ENCODE measurements at regions not wholly inside any gene's neighbourhood (a gene's known extent, or its start where the extent isn't known, plus 50 kb on each side); places are given as distances from the start of the nearest gene placed in this dataset.
"Not testable (repeated sequence)": the region's sequence is repeated elsewhere in the genome, so short reads cannot be mapped to it uniquely, and the experiment has no call there.

- DNase-seq (ENCODE audit: low read depth in 2 of 2), result no peak
Measured at GRCh38 chr7:145471883-145472282, 636.0 kb upstream of the TPK1 start.

DNA sequence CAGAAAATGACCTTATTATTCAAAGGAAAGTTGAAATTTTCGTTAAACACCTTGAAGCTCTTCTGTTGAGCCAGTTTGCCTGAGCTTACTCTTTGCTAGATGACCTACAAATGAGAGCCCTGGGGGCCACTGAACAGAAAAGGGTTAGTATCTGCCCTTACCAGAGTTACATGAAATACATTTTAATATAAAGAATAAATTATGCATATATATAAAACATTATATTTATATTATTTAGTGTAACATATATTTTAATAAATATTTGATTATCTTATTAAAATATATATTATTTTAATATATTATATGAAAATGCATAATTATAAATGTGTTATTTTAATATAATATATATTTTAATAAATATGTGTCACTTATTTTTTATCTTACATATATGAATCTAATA is 628.4 kb upstream of the TPK1 start:
- DNase-seq (ENCODE audit: low read depth in 2 of 2), result no peak

DNA sequence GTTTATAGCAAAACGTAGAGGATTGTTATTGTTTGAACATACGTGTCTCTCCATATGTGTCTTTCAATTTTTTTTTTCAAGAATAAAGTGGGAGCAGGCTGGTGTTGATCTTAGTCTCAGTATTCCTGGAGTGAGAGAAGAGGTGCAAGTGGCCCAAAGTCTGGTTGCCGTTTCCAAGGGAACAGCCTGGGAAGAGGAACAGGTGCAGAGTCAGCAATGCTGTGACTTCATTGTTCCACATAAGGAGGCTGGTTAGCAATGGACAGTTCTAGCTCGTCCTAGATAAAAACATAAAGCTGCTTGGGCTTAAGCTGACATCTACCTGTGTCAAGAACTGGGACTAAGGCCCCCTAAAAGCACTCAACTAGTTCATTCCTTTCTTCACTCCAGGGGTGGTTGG is 626.6 kb upstream of the TPK1 start:
- DNase-seq (ENCODE audit: low read depth in 2 of 2), result no peak

DNA sequence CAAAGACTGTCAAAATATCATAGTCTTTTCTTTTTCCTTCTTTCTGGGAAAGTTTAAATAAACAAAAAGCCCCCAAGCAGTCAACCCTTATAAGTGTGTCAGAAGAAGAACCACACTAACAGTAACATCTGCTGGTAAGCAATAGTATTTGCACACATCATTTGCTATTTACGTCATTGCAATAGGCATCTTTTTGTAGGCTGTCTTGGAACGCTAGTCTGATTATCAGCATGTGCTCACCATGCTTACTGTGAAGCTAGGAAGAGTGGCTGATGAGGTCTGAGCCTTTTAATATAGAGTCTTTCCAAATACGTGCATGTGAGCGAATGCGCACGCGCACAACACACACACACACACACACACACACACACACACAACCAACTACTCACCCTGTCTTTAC is 599.0 kb upstream of the TPK1 start:
- peak; percentile 1 to 4 for DNase-seq (ENCODE audit: low read depth in 2 of 2)

GRCh38 chr7:145431834-145432233 is 596.0 kb upstream of the TPK1 start:
- DNase-seq (ENCODE audit: low read depth in 2 of 2), result no peak

- DNase-seq (ENCODE audit: low read depth in 2 of 2), result not testable (repeated sequence)
Measured at GRCh38 chr7:145418481-145418880, 582.6 kb upstream of the TPK1 start.

DNA sequence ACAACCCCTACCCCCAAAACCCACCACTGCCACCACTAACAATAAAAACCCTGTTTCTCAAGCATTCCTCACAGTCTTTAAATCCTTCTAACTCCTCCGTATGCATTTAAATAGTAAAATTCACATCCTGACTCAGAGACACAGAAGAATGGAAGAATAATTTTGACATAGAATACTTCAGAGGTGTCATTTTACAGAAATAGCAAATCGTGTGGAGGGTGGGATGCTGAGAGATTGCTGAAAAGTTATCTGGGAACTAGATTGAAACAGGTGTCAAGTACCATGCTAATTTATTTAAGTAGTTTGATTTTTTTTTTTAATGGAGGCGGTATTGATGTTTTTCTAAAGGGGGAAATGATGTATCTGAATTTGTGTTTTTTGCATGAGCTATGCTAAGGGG is 575.2 kb upstream of the TPK1 start:
- no peak for DNase-seq (ENCODE audit: low read depth in 2 of 2)

GRCh38 chr7:145398758-145399157 is 562.9 kb upstream of the TPK1 start:
- peak; percentile 3 for DNase-seq (ENCODE audit: low read depth in 2 of 2)

- DNase-seq (ENCODE audit: low read depth in 2 of 2), result no peak
Measured at GRCh38 chr7:145394126-145394525, 558.3 kb upstream of the TPK1 start.

DNA sequence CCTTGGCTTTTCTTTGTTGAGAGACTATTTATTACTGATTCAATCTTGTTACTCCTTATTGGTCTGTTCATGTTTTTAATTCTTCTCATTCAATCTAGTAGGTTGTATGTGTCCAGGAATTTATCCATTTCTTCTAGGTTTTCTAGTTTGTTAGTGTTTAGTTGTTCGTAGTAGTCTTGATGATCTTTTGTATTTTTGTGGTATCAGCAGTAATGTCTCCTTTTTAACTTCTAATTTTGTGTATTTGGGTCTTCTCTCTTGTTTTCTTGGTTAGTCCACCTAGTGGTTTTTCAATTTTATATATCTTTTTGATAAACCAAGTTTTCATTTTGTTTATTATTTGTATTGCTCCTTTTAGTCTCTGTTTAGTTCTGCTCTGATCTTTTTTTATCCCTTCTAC is 546.9 kb upstream of the TPK1 start:
- DNase-seq (ENCODE audit: low read depth in 2 of 2), result no peak

DNA sequence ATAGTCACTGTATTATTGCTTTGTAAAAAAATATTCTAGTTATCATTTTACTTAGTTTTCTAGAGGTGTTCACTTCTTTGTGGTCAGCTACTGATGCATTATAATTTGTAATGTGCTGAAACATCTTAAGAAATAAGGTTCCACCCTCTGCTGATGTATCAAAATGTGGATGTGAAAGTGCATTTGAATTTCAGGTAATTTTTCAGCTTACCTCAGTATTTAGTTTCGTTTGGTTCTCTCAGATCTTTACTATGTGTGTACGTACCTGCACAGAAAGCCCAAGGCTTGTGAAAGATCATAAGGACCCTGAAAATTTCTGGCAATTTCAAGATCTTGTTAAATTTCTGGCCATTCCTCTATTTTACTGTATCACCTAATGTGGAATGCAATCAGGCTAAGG is 542.3 kb upstream of the TPK1 start:
- DNase-seq (ENCODE audit: low read depth in 2 of 2), result no peak

- no peak for DNase-seq (ENCODE audit: low read depth in 2 of 2)
Measured at GRCh38 chr7:145360511-145361100, 524.8 kb upstream of the TPK1 start.

GRCh38 chr7:145350334-145350733 is 514.5 kb upstream of the TPK1 start:
- DNase-seq (ENCODE audit: low read depth in 2 of 2), result no peak

DNA sequence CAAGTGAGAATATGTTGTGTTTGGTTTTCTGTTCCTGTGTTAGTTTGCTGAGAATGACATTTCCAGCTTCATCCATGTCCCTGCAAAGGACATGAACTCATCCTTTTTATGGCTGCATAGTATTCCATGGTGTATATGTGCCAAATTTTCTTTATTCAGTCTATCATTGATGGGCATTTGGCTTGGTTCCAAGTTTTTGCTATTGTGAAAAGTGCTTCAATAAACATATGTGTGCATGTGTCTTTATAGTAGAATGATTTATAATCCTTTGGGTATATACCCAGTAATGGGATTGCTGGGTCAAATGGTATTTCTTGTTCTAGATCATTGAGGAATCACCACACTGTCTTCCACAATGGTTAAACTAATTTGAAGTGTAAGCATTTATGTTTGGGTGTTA is 513.6 kb upstream of the TPK1 start:
- not testable (repeated sequence) for DNase-seq (ENCODE audit: low read depth in 2 of 2)

GRCh38 chr7:145347271-145347670 is 511.4 kb upstream of the TPK1 start:
- DNase-seq (ENCODE audit: low read depth in 2 of 2), result no peak

GRCh38 chr7:145339319-145339718 is 503.5 kb upstream of the TPK1 start:
- DNase-seq (ENCODE audit: low read depth in 2 of 2), result no peak

DNA sequence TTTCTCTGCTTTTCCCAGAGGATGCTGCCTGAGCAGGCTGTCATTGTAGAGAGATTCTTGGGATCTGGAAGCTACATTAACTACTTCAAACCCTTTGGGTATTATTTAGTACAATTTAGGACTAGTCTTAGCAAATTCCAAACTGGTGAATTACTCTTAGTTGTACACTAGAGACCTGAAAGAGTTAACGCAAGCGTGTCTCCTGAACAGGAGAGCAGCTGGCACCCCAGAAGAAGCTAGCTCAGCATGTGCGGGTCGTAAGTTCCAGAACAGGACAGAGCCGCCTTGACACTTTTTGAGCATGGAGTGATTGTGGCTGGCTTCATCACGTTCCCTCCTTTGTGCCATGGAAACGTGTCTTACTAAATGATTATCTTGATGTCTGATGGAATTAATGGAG is 495.7 kb upstream of the TPK1 start:
- DNase-seq (ENCODE audit: low read depth in 2 of 2), result no peak

DNA sequence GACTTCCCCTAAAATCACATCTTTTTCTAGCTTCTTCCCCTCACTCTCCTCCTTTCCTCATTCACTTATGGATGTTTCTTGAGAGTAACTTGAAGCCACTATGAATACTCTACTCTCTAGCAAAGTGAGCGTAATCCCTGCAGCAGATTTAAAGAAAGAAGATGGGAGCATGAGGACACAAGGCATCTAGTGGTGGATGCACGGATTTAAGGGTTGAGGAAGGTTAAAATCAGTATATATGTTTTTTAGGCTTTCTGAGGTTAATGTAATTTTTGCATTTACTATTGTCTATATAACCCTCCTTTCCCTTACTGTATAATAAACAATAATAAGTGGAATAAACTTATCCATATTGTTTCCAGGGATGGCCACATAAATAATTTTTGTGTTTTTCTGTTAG is 495.2 kb upstream of the TPK1 start:
- DNase-seq (ENCODE audit: low read depth in 2 of 2), result no peak

GRCh38 chr7:145327646-145328045 is 491.8 kb upstream of the TPK1 start:
- no peak for DNase-seq (ENCODE audit: low read depth in 2 of 2)

GRCh38 chr7:145324081-145324480 is 488.2 kb upstream of the TPK1 start:
- DNase-seq (ENCODE audit: low read depth in 2 of 2), result no peak

GRCh38 chr7:145313551-145313950 is 477.7 kb upstream of the TPK1 start:
- no peak for DNase-seq (ENCODE audit: low read depth in 2 of 2)

DNA sequence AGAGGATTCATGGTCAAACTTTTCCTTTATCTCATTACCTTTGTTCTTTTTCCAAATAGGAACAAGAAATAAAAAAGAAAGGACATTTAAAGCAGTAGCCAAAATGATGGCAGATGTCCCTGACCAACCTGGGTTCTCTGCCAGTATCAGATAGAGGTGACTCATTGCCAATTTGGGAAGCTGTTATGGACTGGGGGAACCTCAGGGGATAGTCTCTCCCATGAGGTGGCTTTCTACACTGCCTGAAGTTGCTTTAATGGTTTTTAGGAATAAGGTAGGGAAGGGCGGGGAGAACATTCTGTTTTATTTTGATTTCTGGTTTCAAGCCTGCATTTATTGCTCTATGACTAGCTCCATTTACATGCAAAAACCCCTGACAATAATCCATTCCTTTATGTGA is 457.9 kb upstream of the TPK1 start:
- DNase-seq (ENCODE audit: low read depth in 2 of 2), result no peak

DNA sequence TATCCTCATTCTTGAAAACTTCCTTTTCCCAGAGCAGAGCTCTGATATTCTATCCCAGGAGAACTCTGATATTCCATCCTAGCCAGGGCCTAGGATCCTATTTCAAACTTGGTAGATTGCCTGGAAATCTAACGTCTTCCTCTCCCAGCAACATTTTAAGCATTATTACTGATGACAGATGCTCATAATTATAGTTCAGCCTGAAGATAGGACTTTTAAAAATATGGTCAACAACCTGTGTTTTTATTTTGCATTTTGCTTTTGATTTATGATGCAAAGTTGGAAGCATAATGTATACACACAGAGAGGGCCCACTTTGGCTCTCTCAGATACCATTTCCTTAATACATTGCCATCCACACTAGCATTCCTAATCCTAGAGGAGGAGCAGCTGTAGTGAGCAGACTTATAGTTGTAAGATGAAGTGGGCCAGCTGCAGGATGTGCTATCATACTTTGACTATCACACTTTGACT is 457.4 kb upstream of the TPK1 start:
- no peak for DNase-seq (ENCODE audit: low read depth in 2 of 2)

DNA sequence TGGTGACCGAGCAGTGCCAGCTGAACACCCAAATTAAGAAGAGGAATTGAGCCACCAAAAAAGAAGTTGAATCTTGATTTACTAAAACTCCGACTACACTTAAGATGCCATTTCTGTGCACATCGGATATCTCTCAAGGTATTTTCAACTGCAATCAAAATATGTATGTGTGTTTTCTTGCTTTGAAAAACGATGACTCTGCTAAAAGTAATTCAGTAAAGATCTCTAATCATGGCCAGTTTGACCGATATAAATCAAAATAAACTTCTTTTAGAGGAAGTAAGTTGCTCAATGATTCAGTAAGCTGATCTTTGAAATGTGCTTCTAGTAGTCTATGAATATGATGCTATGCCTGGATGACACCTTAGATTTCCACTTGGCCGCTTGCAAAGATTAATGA is 453.5 kb upstream of the TPK1 start:
- no peak for DNase-seq (ENCODE audit: low read depth in 2 of 2)

All from fibroblast of skin of left quadriceps (primary cell).